Naive B cell (primary cell): ENCODE measurements at regions not wholly inside any gene's neighbourhood (a gene's known extent, or its start where the extent isn't known, plus 50 kb on each side); places are given as distances from the start of the nearest gene placed in this dataset.

Experiments
- ATAC-seq, 2 donors: fragments of 150-1000 bp; cut with Tn5 transposase; 2 replicates each; pipeline ENCODE4 v1.10.0; 2021; ENCODE audit warnings: low read depth in 2 of 2, mild to moderate bottlenecking in 2 of 2, moderate library complexity in 2 of 2
- DNase-seq: peaks from one replicate; pipeline ENCODE4 v3.0.0; 2022
- H3K27ac Mint-ChIP-seq, 6 donors: one replicate each; pipeline ENCODE4 v1.8.0; 2020 to 2022; ENCODE audit warnings: mild to moderate bottlenecking in 6 of 6, mixed read lengths in 6 of 6, moderate library complexity in 5 of 6, inconsistent platforms in 2 of 6
- H3K27me3 Mint-ChIP-seq, 3 donors: one replicate each; pipeline ENCODE4 v1.8.0; 2021 to 2022; ENCODE audit warnings: mixed read lengths in 3 of 3, mild to moderate bottlenecking in 1 of 3
- H3K36me3 Mint-ChIP-seq, 2 donors: one replicate each; pipeline ENCODE4 v1.8.0; 2020 to 2022; ENCODE audit warnings: mixed read lengths in 2 of 2, inconsistent platforms in 1 of 2, mild to moderate bottlenecking in 1 of 2
- H3K4me1 Mint-ChIP-seq, 3 donors: one replicate each; pipeline ENCODE4 v1.8.0; 2020 to 2022; ENCODE audit warnings: mixed read lengths in 3 of 3, inconsistent platforms in 1 of 3, mild to moderate bottlenecking in 1 of 3, moderate library complexity in 1 of 3
- H3K4me3 Mint-ChIP-seq, 8 donors: one replicate each; pipeline ENCODE4 v1.8.0; 2020 to 2022; ENCODE audit warnings: mild to moderate bottlenecking in 8 of 8, mixed read lengths in 8 of 8, moderate library complexity in 8 of 8, inconsistent platforms in 2 of 8
- H3K9me3 Mint-ChIP-seq, 7 donors: one replicate each; pipeline ENCODE4 v1.8.0; 2020 to 2022; ENCODE audit warnings: mixed read lengths in 7 of 7, mild to moderate bottlenecking in 5 of 7, inconsistent platforms in 2 of 7, moderate library complexity in 1 of 7

- Mint-ChIP-seq H3K27me3 (peaks cover 0 to 6% (median 0%) of the 10 kb centered on the region in 3 donors), H3K4me1 (no peaks in the 10 kb centered on the region), H3K4me3 (no peak overlapping the region), H3K9me3 (peaks cover 0 to 12% (median 2%) of the 10 kb centered on the region in 7 donors), H3K36me3 (no peaks in the 10 kb centered on the region), H3K27ac (no peak overlapping the region)
- ATAC-seq (no peak), DNase-seq (no peak)
These were observed 619.6 kb upstream of the ADAMTS16 start for GRCh38 chr5:4520559-4520958.

GRCh38 chr5:4523038-4523437, 617.1 kb upstream of the ADAMTS16 start:
- H3K27ac Mint-ChIP-seq = no peak overlapping the region
- H3K4me1 Mint-ChIP-seq = no peaks in the 10 kb centered on the region
- H3K4me3 Mint-ChIP-seq = no peak overlapping the region
- H3K9me3 Mint-ChIP-seq = peaks cover 0 to 12% (median 2%) of the 10 kb centered on the region in 7 donors
- ATAC-seq (no peak), DNase-seq (no peak)
- no peaks in the 10 kb centered on the region for H3K27me3 Mint-ChIP-seq
- H3K36me3 Mint-ChIP-seq = no peaks in the 10 kb centered on the region

GRCh38 chr5:4531756-4532704, 608.1 kb upstream of the ADAMTS16 start:
- ATAC-seq = no peak
- H3K36me3 Mint-ChIP-seq = no peaks in the 10 kb centered on the region
- H3K27ac Mint-ChIP-seq = no peak overlapping the region
- H3K27me3 Mint-ChIP-seq = peaks cover 0 to 3% (median 0%) of the 10 kb centered on the region in 3 donors
- no peaks in the 10 kb centered on the region for H3K4me1 Mint-ChIP-seq
- no peak overlapping the region for H3K4me3 Mint-ChIP-seq
- peaks cover 0 to 9% (median 0%) of the 10 kb centered on the region in 7 donors for H3K9me3 Mint-ChIP-seq
- no peak for DNase-seq

- DNase-seq = no peak
- Mint-ChIP-seq H3K4me1 (no peaks in the 10 kb centered on the region), H3K27ac (no peak overlapping the region), H3K27me3 (peaks cover 0 to 3% (median 0%) of the 10 kb centered on the region in 3 donors), H3K9me3 (peaks cover 0 to 9% (median 0%) of the 10 kb centered on the region in 7 donors), H3K4me3 (no peak overlapping the region), H3K36me3 (no peaks in the 10 kb centered on the region)
- no peak for ATAC-seq
These were observed 607.4 kb upstream of the ADAMTS16 start for GRCh38 chr5:4532705-4533080.

- Mint-ChIP-seq H3K4me3 (no peak overlapping the region), H3K9me3 (peaks cover 0 to 9% (median 0%) of the 10 kb centered on the region in 7 donors), H3K4me1 (no peaks in the 10 kb centered on the region), H3K36me3 (no peaks in the 10 kb centered on the region), H3K27ac (no peak overlapping the region), H3K27me3 (peaks cover 0 to 3% (median 0%) of the 10 kb centered on the region in 3 donors)
- no peak for DNase-seq
- no peak for ATAC-seq
These were observed 606.5 kb upstream of the ADAMTS16 start for GRCh38 chr5:4533457-4534105.

- no peak overlapping the region for H3K27ac Mint-ChIP-seq
- H3K27me3 Mint-ChIP-seq = peaks cover 0 to 3% (median 0%) of the 10 kb centered on the region in 3 donors
- H3K9me3 Mint-ChIP-seq = peaks cover 0 to 15% (median 3%) of the 10 kb centered on the region in 7 donors
- DNase-seq (no peak), ATAC-seq (no peak)
- no peak overlapping the region for H3K4me3 Mint-ChIP-seq
- H3K4me1 Mint-ChIP-seq = no peaks in the 10 kb centered on the region
- H3K36me3 Mint-ChIP-seq = no peaks in the 10 kb centered on the region
These were observed 602.6 kb upstream of the ADAMTS16 start for GRCh38 chr5:4537489-4537888.

GRCh38 chr5:4540375-4541173, 599.6 kb upstream of the ADAMTS16 start:
- no peak for ATAC-seq
- Mint-ChIP-seq H3K27ac (peak overlapping the region in 1 of 6 donors; percentile 18), H3K4me3 (peak overlapping the region in 1 of 8 donors; percentile 38), H3K27me3 (peaks cover 0 to 4% (median 0%) of the 10 kb centered on the region in 3 donors), H3K4me1 (no peaks in the 10 kb centered on the region), H3K36me3 (no peaks in the 10 kb centered on the region), H3K9me3 (peaks cover 0 to 9% (median 3%) of the 10 kb centered on the region in 7 donors)
- no peak for DNase-seq

GRCh38 chr5:4541334-4541733, 598.8 kb upstream of the ADAMTS16 start:
- H3K4me3 Mint-ChIP-seq = no peak overlapping the region
- ATAC-seq (no peak), DNase-seq (no peak)
- H3K36me3 Mint-ChIP-seq = no peaks in the 10 kb centered on the region
- H3K27me3 Mint-ChIP-seq = peaks cover 0 to 4% (median 0%) of the 10 kb centered on the region in 3 donors
- peaks cover 0 to 9% (median 1%) of the 10 kb centered on the region in 7 donors for H3K9me3 Mint-ChIP-seq
- peak overlapping the region in 1 of 6 donors; percentile 18 for H3K27ac Mint-ChIP-seq
- H3K4me1 Mint-ChIP-seq = no peaks in the 10 kb centered on the region

GRCh38 chr5:4542145-4542778, 597.9 kb upstream of the ADAMTS16 start:
- no peaks in the 10 kb centered on the region for H3K4me1 Mint-ChIP-seq
- H3K36me3 Mint-ChIP-seq = no peaks in the 10 kb centered on the region
- DNase-seq (no peak), ATAC-seq (no peak)
- no peak overlapping the region for H3K27ac Mint-ChIP-seq
- no peak overlapping the region for H3K4me3 Mint-ChIP-seq
- peaks cover 0 to 4% (median 0%) of the 10 kb centered on the region in 3 donors for H3K27me3 Mint-ChIP-seq
- peaks cover 0 to 13% (median 0%) of the 10 kb centered on the region in 7 donors for H3K9me3 Mint-ChIP-seq

GRCh38 chr5:4544049-4544670, 596.0 kb upstream of the ADAMTS16 start:
- Mint-ChIP-seq H3K27me3 (peaks cover 0 to 4% (median 0%) of the 10 kb centered on the region in 3 donors), H3K36me3 (no peaks in the 10 kb centered on the region), H3K4me3 (no peak overlapping the region), H3K9me3 (peaks cover 0 to 12% (median 0%) of the 10 kb centered on the region in 7 donors), H3K4me1 (no peaks in the 10 kb centered on the region), H3K27ac (no peak overlapping the region)
- ATAC-seq = no peak
- DNase-seq = no peak

- no peak for ATAC-seq
- H3K4me1 Mint-ChIP-seq = no peaks in the 10 kb centered on the region
- DNase-seq = no peak
- peaks cover 0 to 9% (median 4%) of the 10 kb centered on the region in 7 donors for H3K9me3 Mint-ChIP-seq
- no peak overlapping the region for H3K4me3 Mint-ChIP-seq
- H3K27ac Mint-ChIP-seq = no peak overlapping the region
- H3K27me3 Mint-ChIP-seq = peaks cover 0 to 4% (median 0%) of the 10 kb centered on the region in 3 donors
- H3K36me3 Mint-ChIP-seq = no peaks in the 10 kb centered on the region
These were observed 592.6 kb upstream of the ADAMTS16 start for GRCh38 chr5:4547547-4547946.

- Mint-ChIP-seq H3K36me3 (no peaks in the 10 kb centered on the region), H3K4me3 (no peak overlapping the region), H3K27me3 (peaks cover 0 to 4% (median 0%) of the 10 kb centered on the region in 3 donors), H3K9me3 (peaks cover 2 to 13% (median 4%) of the 10 kb centered on the region in 7 donors), H3K27ac (no peak overlapping the region), H3K4me1 (no peaks in the 10 kb centered on the region)
- ATAC-seq (no peak), DNase-seq (no peak)
These were observed 591.8 kb upstream of the ADAMTS16 start for GRCh38 chr5:4548341-4548740.
